WTC11 (cell line): ENCODE measurements at regions not wholly inside any gene's neighbourhood (a gene's known extent, or its start where the extent isn't known, plus 50 kb on each side); places are given as distances from the start of the nearest gene placed in this dataset.

Experiments used
- ATAC-seq: fragments of 200-7000 bp; cut with Tn5 transposase; 2 replicates; pipeline ENCODE4 v1.10.0; 2021; ENCODE audit warnings: mild to moderate bottlenecking, moderate library complexity
- CTCF ChIA-PET: fragments of 300-600 bp; sonication (Branson Sonifier 250); formaldehyde crosslinking; loops from one replicate; lab custom pipeline; 2021; ENCODE audit warnings: antibody characterized with exemption; lab: Charles Lee
- POLR2A ChIA-PET: fragments of 350-600 bp; sonication (Branson Sonifier 250); formaldehyde crosslinking; loops from one replicate; lab custom pipeline; 2021; ENCODE audit warnings: antibody characterized with exemption; lab: Charles Lee
- DNase-seq: peaks from one replicate; pipeline ENCODE4 v3.0.0; 2021; ENCODE audit warnings: low spot score
- H3K27ac Mint-ChIP-seq: 2 replicates; pipeline ENCODE4 v1.8.0; 2021; ENCODE audit warnings: mixed read lengths
- H3K27me3 Mint-ChIP-seq: 2 replicates; pipeline ENCODE4 v1.8.0; 2021; ENCODE audit warnings: low read depth, mild to moderate bottlenecking, moderate library complexity, mixed read lengths
- H3K36me3 Mint-ChIP-seq: 2 replicates; pipeline ENCODE4 v1.8.0; 2021; ENCODE audit warnings: mixed read lengths
- H3K4me1 Mint-ChIP-seq: 2 replicates; pipeline ENCODE4 v1.8.0; 2022; ENCODE audit warnings: mixed read lengths
- H3K4me3 Mint-ChIP-seq: 2 replicates; pipeline ENCODE4 v1.8.0; 2021; ENCODE audit warnings: mild to moderate bottlenecking, moderate library complexity, mixed read lengths
- H3K9me3 Mint-ChIP-seq: 2 replicates; pipeline ENCODE4 v1.8.0; 2021; ENCODE audit warnings: mixed read lengths
- EMX1 ChIP-seq: fragments of 250-450 bp; sonication (Bioruptor Pico); IDR thresholded peaks from 2 replicates; pipeline ENCODE4 v1.8.0; 2021; ENCODE audit warnings: mild to moderate bottlenecking
- FOXJ3 ChIP-seq: sonication (generic); formaldehyde crosslinking; IDR thresholded peaks from 2 replicates; pipeline ENCODE4 v1.9.0; 2021; ENCODE audit warnings: missing genetic modification reagents, mild to moderate bottlenecking, borderline replicate concordance
- HMGA2 ChIP-seq: fragments of 250-450 bp; sonication (Bioruptor Pico); IDR thresholded peaks from 2 replicates; pipeline ENCODE4 v1.4.0; 2021; ENCODE audit warnings: mild to moderate bottlenecking, moderate library complexity
- KAT7 ChIP-seq: sonication (generic); formaldehyde crosslinking; IDR thresholded peaks from 2 replicates; pipeline ENCODE4 v1.8.1; 2023; ENCODE audit warnings: missing genetic modification reagents, mild to moderate bottlenecking, borderline replicate concordance
- PRRX2 ChIP-seq: fragments of 250-450 bp; sonication (Bioruptor Pico); IDR thresholded peaks from 2 replicates; pipeline ENCODE4 v1.8.0; 2021; ENCODE audit warnings: mild to moderate bottlenecking
- SMAD3 ChIP-seq: sonication (generic); formaldehyde crosslinking; IDR thresholded peaks from 2 replicates; pipeline ENCODE4 v1.8.0; 2022; ENCODE audit warnings: missing genetic modification reagents, mild to moderate bottlenecking, borderline replicate concordance
- TEAD1 ChIP-seq: sonication (generic); formaldehyde crosslinking; IDR thresholded peaks from 2 replicates; pipeline ENCODE4 v1.8.0; 2022; ENCODE audit warnings: mild to moderate bottlenecking, missing genetic modification reagents
- ZBTB21 ChIP-seq: sonication (generic); formaldehyde crosslinking; IDR thresholded peaks from 2 replicates; pipeline ENCODE4 v1.8.1; 2023; ENCODE audit warnings: mild to moderate bottlenecking, missing genetic modification reagents, borderline replicate concordance
- ZNF219 ChIP-seq: sonication (generic); formaldehyde crosslinking; IDR thresholded peaks from 2 replicates; pipeline ENCODE4 v1.8.0; 2023; ENCODE audit warnings: missing genetic modification reagents, mild to moderate bottlenecking, borderline replicate concordance
- ZNF263 ChIP-seq: sonication (generic); formaldehyde crosslinking; IDR thresholded peaks from 2 replicates; pipeline ENCODE4 v1.8.1; 2022; ENCODE audit warnings: low read depth, mild to moderate bottlenecking, moderate library complexity, missing genetic modification reagents
- ZNF396 ChIP-seq: fragments of 250-450 bp; sonication (Bioruptor Pico); IDR thresholded peaks from 2 replicates; pipeline ENCODE4 v1.8.0; 2021; ENCODE audit warnings: mild to moderate bottlenecking, moderate library complexity, borderline replicate concordance
- ZNF416 ChIP-seq: fragments of 250-450 bp; sonication (Bioruptor Pico); IDR thresholded peaks from 2 replicates; pipeline ENCODE4 v1.9.0; 2021; ENCODE audit warnings: mild to moderate bottlenecking, inconsistent platforms
- ZNF671 ChIP-seq: fragments of 250-450 bp; sonication (Bioruptor Pico); IDR thresholded peaks from 2 replicates; pipeline ENCODE4 v1.8.0; 2021; ENCODE audit warnings: mild to moderate bottlenecking
- TF ChIP-seq, protein P1 (sequence below): sonication (generic); formaldehyde crosslinking; IDR thresholded peaks from 2 replicates; pipeline ENCODE4 v1.8.0; 2022; ENCODE audit warnings: mild to moderate bottlenecking, missing genetic modification reagents
- TF ChIP-seq, protein P2 (sequence below): sonication (generic); formaldehyde crosslinking; IDR thresholded peaks from 2 replicates; pipeline ENCODE4 v1.8.0; 2022; ENCODE audit warnings: missing genetic modification reagents
- TF ChIP-seq, protein P3 (sequence below): sonication (generic); formaldehyde crosslinking; IDR thresholded peaks from 2 replicates; pipeline ENCODE4 v1.8.1; 2022; ENCODE audit warnings: mild to moderate bottlenecking, missing genetic modification reagents, moderate library complexity, borderline replicate concordance
- TF ChIP-seq, protein P4 (sequence below): fragments of 250-450 bp; sonication (Bioruptor Pico); IDR thresholded peaks from 2 replicates; pipeline ENCODE4 v1.9.0; 2021; ENCODE audit warnings: mild to moderate bottlenecking, borderline replicate concordance
- TF ChIP-seq, protein P5 (sequence below): sonication (generic); formaldehyde crosslinking; IDR thresholded peaks from 2 replicates; pipeline ENCODE4 v1.8.0; 2022; ENCODE audit warnings: mild to moderate bottlenecking, missing genetic modification reagents
- TF ChIP-seq, protein P6 (sequence below): sonication (generic); formaldehyde crosslinking; IDR thresholded peaks from 2 replicates; pipeline ENCODE4 v1.8.1; 2023; ENCODE audit warnings: mild to moderate bottlenecking, missing genetic modification reagents
- TF ChIP-seq, protein P7 (sequence below): sonication (generic); formaldehyde crosslinking; IDR thresholded peaks from 2 replicates; pipeline ENCODE4 v1.8.1; 2022; ENCODE audit warnings: low read depth, mild to moderate bottlenecking, moderate library complexity, missing genetic modification reagents, borderline replicate concordance

DNA sequence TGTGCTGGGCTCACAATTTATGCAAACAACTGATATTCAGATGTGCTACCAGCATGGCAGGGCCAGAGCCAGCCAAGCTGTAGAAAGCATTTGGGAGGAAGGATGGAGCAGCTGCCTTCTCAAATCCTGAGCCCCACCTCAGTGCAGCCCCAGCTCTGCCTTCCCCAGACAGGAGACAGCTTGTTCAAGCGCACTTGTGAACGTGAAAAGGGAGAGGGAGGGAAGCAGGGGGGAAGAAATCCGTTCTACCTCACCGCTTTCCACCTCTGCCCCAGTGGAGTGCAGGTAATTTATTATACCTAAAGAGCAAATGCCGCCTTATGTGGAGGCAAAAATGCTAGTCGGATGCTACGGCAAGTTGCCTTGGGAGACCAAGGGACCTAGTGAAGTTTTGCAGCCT lies 66.0 kb upstream of the SLC14A2 start:
- H3K4me1 Mint-ChIP-seq: no peaks in the 10 kb centered on the region
- ChIA-PET CTCF (no interaction called here), POLR2A (no interaction called here)
- H3K4me3 Mint-ChIP-seq: no peak overlapping the region
- H3K27me3 Mint-ChIP-seq: no peaks in the 10 kb centered on the region; the same call in 1 of the 2 replicates
- DNase-seq: no peak
- no peak for ATAC-seq
- TF ChIP-seq PRRX2 (CRISPR knock-in tag): no peak
- no peak overlapping the region for H3K27ac Mint-ChIP-seq
- no peaks in the 10 kb centered on the region for H3K9me3 Mint-ChIP-seq
- no peaks in the 10 kb centered on the region for H3K36me3 Mint-ChIP-seq

DNA sequence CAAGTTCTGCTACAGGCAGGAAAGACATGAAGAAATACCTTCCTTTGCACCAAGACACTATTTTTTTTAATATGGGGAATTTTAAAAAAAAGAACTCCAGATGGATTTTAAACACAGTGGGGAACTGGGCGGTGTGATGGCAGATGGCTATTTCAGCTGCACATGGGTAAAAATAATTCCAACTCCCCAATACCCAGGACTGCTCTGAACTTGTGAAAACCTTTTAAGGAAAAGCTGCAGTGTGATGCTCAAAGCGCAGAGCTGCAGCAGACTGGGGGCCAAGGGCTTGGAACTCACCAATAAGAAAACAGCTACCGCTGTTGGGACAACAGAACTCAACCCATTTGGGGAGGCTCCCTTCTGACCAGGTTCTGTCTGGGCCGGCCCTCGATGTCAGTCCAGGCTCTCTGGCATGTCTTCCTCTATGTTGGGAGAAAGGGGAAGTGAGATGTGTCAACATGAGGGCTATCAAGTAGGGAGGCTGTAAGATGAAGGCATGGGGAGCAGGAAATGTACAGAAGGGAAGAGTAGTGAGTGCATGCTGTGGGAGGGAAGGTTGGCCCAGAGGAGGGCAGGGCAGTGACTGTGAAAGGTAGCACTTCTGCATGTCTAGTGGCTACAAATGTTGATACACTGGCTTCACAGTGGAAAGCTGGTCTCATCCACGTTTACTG lies 64.0 kb upstream of the SLC14A2 start:
- ATAC-seq (no peak), DNase-seq (no peak)
- H3K4me3 Mint-ChIP-seq: no peak overlapping the region
- CTCF ChIA-PET: no interaction called here
- H3K4me1 Mint-ChIP-seq: no peaks in the 10 kb centered on the region
- POLR2A ChIA-PET: no interaction called here
- no peaks in the 10 kb centered on the region for H3K9me3 Mint-ChIP-seq
- H3K27me3 Mint-ChIP-seq: no peaks in the 10 kb centered on the region; the same call in 1 of the 2 replicates
- H3K27ac Mint-ChIP-seq: no peak overlapping the region
- H3K36me3 Mint-ChIP-seq: no peaks in the 10 kb centered on the region
- TF ChIP-seq, protein P1, sequence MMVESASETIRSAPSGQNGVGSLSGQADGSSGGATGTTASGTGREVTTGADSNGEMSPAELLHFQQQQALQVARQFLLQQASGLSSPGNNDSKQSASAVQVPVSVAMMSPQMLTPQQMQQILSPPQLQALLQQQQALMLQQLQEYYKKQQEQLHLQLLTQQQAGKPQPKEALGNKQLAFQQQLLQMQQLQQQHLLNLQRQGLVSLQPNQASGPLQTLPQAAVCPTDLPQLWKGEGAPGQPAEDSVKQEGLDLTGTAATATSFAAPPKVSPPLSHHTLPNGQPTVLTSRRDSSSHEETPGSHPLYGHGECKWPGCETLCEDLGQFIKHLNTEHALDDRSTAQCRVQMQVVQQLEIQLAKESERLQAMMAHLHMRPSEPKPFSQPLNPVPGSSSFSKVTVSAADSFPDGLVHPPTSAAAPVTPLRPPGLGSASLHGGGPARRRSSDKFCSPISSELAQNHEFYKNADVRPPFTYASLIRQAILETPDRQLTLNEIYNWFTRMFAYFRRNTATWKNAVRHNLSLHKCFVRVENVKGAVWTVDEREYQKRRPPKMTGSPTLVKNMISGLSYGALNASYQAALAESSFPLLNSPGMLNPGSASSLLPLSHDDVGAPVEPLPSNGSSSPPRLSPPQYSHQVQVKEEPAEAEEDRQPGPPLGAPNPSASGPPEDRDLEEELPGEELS: no peak
- TF ChIP-seq, protein P2, sequence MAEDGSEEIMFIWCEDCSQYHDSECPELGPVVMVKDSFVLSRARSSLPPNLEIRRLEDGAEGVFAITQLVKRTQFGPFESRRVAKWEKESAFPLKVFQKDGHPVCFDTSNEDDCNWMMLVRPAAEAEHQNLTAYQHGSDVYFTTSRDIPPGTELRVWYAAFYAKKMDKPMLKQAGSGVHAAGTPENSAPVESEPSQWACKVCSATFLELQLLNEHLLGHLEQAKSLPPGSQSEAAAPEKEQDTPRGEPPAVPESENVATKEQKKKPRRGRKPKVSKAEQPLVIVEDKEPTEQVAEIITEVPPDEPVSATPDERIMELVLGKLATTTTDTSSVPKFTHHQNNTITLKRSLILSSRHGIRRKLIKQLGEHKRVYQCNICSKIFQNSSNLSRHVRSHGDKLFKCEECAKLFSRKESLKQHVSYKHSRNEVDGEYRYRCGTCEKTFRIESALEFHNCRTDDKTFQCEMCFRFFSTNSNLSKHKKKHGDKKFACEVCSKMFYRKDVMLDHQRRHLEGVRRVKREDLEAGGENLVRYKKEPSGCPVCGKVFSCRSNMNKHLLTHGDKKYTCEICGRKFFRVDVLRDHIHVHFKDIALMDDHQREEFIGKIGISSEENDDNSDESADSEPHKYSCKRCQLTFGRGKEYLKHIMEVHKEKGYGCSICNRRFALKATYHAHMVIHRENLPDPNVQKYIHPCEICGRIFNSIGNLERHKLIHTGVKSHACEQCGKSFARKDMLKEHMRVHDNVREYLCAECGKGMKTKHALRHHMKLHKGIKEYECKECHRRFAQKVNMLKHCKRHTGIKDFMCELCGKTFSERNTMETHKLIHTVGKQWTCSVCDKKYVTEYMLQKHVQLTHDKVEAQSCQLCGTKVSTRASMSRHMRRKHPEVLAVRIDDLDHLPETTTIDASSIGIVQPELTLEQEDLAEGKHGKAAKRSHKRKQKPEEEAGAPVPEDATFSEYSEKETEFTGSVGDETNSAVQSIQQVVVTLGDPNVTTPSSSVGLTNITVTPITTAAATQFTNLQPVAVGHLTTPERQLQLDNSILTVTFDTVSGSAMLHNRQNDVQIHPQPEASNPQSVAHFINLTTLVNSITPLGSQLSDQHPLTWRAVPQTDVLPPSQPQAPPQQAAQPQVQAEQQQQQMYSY (CRISPR knock-in tag): no peak
- no peak for TF ChIP-seq ZBTB21 (CRISPR knock-in tag)
- TF ChIP-seq, protein P3, sequence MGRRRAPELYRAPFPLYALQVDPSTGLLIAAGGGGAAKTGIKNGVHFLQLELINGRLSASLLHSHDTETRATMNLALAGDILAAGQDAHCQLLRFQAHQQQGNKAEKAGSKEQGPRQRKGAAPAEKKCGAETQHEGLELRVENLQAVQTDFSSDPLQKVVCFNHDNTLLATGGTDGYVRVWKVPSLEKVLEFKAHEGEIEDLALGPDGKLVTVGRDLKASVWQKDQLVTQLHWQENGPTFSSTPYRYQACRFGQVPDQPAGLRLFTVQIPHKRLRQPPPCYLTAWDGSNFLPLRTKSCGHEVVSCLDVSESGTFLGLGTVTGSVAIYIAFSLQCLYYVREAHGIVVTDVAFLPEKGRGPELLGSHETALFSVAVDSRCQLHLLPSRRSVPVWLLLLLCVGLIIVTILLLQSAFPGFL: no peak
- TF ChIP-seq SMAD3 (CRISPR knock-in tag): no peak
- no peak for TF ChIP-seq ZNF671
- TF ChIP-seq ZNF263 (CRISPR knock-in tag): no peak
- no peak for TF ChIP-seq HMGA2 (CRISPR knock-in tag)
- no peak for TF ChIP-seq KAT7 (CRISPR knock-in tag)
- no peak for TF ChIP-seq ZNF219 (CRISPR knock-in tag)
- TF ChIP-seq TEAD1 (CRISPR knock-in tag): no peak
- no peak for TF ChIP-seq ZNF396
- TF ChIP-seq, protein P4, sequence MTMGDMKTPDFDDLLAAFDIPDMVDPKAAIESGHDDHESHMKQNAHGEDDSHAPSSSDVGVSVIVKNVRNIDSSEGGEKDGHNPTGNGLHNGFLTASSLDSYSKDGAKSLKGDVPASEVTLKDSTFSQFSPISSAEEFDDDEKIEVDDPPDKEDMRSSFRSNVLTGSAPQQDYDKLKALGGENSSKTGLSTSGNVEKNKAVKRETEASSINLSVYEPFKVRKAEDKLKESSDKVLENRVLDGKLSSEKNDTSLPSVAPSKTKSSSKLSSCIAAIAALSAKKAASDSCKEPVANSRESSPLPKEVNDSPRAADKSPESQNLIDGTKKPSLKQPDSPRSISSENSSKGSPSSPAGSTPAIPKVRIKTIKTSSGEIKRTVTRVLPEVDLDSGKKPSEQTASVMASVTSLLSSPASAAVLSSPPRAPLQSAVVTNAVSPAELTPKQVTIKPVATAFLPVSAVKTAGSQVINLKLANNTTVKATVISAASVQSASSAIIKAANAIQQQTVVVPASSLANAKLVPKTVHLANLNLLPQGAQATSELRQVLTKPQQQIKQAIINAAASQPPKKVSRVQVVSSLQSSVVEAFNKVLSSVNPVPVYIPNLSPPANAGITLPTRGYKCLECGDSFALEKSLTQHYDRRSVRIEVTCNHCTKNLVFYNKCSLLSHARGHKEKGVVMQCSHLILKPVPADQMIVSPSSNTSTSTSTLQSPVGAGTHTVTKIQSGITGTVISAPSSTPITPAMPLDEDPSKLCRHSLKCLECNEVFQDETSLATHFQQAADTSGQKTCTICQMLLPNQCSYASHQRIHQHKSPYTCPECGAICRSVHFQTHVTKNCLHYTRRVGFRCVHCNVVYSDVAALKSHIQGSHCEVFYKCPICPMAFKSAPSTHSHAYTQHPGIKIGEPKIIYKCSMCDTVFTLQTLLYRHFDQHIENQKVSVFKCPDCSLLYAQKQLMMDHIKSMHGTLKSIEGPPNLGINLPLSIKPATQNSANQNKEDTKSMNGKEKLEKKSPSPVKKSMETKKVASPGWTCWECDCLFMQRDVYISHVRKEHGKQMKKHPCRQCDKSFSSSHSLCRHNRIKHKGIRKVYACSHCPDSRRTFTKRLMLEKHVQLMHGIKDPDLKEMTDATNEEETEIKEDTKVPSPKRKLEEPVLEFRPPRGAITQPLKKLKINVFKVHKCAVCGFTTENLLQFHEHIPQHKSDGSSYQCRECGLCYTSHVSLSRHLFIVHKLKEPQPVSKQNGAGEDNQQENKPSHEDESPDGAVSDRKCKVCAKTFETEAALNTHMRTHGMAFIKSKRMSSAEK (CRISPR knock-in tag): no peak
- TF ChIP-seq, protein P5, sequence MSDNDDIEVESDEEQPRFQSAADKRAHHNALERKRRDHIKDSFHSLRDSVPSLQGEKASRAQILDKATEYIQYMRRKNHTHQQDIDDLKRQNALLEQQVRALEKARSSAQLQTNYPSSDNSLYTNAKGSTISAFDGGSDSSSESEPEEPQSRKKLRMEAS (CRISPR knock-in tag): no peak
- no peak for TF ChIP-seq ZNF416 (CRISPR knock-in tag)
- no peak for TF ChIP-seq FOXJ3 (CRISPR knock-in tag)
- TF ChIP-seq EMX1 (CRISPR knock-in tag): no peak
- TF ChIP-seq, protein P6, sequence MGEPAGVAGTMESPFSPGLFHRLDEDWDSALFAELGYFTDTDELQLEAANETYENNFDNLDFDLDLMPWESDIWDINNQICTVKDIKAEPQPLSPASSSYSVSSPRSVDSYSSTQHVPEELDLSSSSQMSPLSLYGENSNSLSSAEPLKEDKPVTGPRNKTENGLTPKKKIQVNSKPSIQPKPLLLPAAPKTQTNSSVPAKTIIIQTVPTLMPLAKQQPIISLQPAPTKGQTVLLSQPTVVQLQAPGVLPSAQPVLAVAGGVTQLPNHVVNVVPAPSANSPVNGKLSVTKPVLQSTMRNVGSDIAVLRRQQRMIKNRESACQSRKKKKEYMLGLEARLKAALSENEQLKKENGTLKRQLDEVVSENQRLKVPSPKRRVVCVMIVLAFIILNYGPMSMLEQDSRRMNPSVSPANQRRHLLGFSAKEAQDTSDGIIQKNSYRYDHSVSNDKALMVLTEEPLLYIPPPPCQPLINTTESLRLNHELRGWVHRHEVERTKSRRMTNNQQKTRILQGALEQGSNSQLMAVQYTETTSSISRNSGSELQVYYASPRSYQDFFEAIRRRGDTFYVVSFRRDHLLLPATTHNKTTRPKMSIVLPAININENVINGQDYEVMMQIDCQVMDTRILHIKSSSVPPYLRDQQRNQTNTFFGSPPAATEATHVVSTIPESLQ (CRISPR knock-in tag): no peak
- TF ChIP-seq, protein P7, sequence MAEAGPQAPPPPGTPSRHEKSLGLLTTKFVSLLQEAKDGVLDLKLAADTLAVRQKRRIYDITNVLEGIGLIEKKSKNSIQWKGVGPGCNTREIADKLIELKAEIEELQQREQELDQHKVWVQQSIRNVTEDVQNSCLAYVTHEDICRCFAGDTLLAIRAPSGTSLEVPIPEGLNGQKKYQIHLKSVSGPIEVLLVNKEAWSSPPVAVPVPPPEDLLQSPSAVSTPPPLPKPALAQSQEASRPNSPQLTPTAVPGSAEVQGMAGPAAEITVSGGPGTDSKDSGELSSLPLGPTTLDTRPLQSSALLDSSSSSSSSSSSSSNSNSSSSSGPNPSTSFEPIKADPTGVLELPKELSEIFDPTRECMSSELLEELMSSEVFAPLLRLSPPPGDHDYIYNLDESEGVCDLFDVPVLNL (CRISPR knock-in tag): no peak
